WTC11 (cell line): ENCODE measurements at regions not wholly inside any gene's neighbourhood (a gene's known extent, or its start where the extent isn't known, plus 50 kb on each side); places are given as distances from the start of the nearest gene placed in this dataset.

Experiments used
- ATAC-seq: fragments of 200-7000 bp; cut with Tn5 transposase; 2 replicates; pipeline ENCODE4 v1.10.0; 2021; ENCODE audit warnings: mild to moderate bottlenecking, moderate library complexity
- CTCF ChIA-PET: fragments of 300-600 bp; sonication (Branson Sonifier 250); formaldehyde crosslinking; loops from one replicate; lab custom pipeline; 2021; ENCODE audit warnings: antibody characterized with exemption; lab: Charles Lee
- POLR2A ChIA-PET: fragments of 350-600 bp; sonication (Branson Sonifier 250); formaldehyde crosslinking; loops from one replicate; lab custom pipeline; 2021; ENCODE audit warnings: antibody characterized with exemption; lab: Charles Lee
- DNase-seq: peaks from one replicate; pipeline ENCODE4 v3.0.0; 2021; ENCODE audit warnings: low spot score
- H3K27ac Mint-ChIP-seq: 2 replicates; pipeline ENCODE4 v1.8.0; 2021; ENCODE audit warnings: mixed read lengths
- H3K27me3 Mint-ChIP-seq: 2 replicates; pipeline ENCODE4 v1.8.0; 2021; ENCODE audit warnings: low read depth, mild to moderate bottlenecking, moderate library complexity, mixed read lengths
- H3K36me3 Mint-ChIP-seq: 2 replicates; pipeline ENCODE4 v1.8.0; 2021; ENCODE audit warnings: mixed read lengths
- H3K4me1 Mint-ChIP-seq: 2 replicates; pipeline ENCODE4 v1.8.0; 2022; ENCODE audit warnings: mixed read lengths
- H3K4me3 Mint-ChIP-seq: 2 replicates; pipeline ENCODE4 v1.8.0; 2021; ENCODE audit warnings: mild to moderate bottlenecking, moderate library complexity, mixed read lengths
- H3K9me3 Mint-ChIP-seq: 2 replicates; pipeline ENCODE4 v1.8.0; 2021; ENCODE audit warnings: mixed read lengths
- AR ChIP-seq: fragments of 250-450 bp; sonication (Bioruptor Pico); IDR thresholded peaks from 2 replicates; pipeline ENCODE4 v1.9.0; 2021; ENCODE audit warnings: mild to moderate bottlenecking
- ATF1 ChIP-seq: sonication (generic); formaldehyde crosslinking; IDR thresholded peaks from 2 replicates; pipeline ENCODE4 v1.8.1; 2023; ENCODE audit warnings: mild to moderate bottlenecking, moderate library complexity, missing genetic modification reagents
- E2F5 ChIP-seq: sonication (generic); formaldehyde crosslinking; IDR thresholded peaks from 2 replicates; pipeline ENCODE4 v1.8.1; 2022; ENCODE audit warnings: mild to moderate bottlenecking, moderate library complexity, missing genetic modification reagents
- ESRRA ChIP-seq: sonication (generic); formaldehyde crosslinking; IDR thresholded peaks from 2 replicates; pipeline ENCODE4 v1.8.1; 2022; ENCODE audit warnings: mild to moderate bottlenecking, missing genetic modification reagents, borderline replicate concordance
- ETV6 ChIP-seq: sonication (generic); formaldehyde crosslinking; IDR thresholded peaks from 2 replicates; pipeline ENCODE4 v1.8.1; 2022; ENCODE audit warnings: mild to moderate bottlenecking, missing genetic modification reagents
- FOXJ3 ChIP-seq: sonication (generic); formaldehyde crosslinking; IDR thresholded peaks from 2 replicates; pipeline ENCODE4 v1.9.0; 2021; ENCODE audit warnings: missing genetic modification reagents, mild to moderate bottlenecking, borderline replicate concordance
- GABPB1 ChIP-seq: sonication (generic); formaldehyde crosslinking; IDR thresholded peaks from 2 replicates; pipeline ENCODE4 v1.8.1; 2023; ENCODE audit warnings: mild to moderate bottlenecking, missing genetic modification reagents
- GRHL2 ChIP-seq: fragments of 250-450 bp; sonication (Bioruptor Pico); IDR thresholded peaks from 2 replicates; pipeline ENCODE4 v1.8.0; 2022; ENCODE audit warnings: mild to moderate bottlenecking, moderate library complexity; ENCODE audit not compliant: insufficient replicate concordance, severe bottlenecking
- HMGXB4 ChIP-seq: sonication (generic); formaldehyde crosslinking; IDR thresholded peaks from 2 replicates; pipeline ENCODE4 v1.8.1; 2023; ENCODE audit warnings: mild to moderate bottlenecking, moderate library complexity, missing genetic modification reagents
- MXD4 ChIP-seq: fragments of 250-450 bp; sonication (Bioruptor Pico); IDR thresholded peaks from 2 replicates; pipeline ENCODE4 v1.8.0; 2021; ENCODE audit warnings: mild to moderate bottlenecking, moderate library complexity, borderline replicate concordance
- NFATC4 ChIP-seq: fragments of 250-450 bp; sonication (Bioruptor Pico); IDR thresholded peaks from 2 replicates; pipeline ENCODE4 v1.9.0; 2021; ENCODE audit warnings: mild to moderate bottlenecking
- NFE2L1 ChIP-seq: sonication (generic); formaldehyde crosslinking; IDR thresholded peaks from 2 replicates; pipeline ENCODE4 v1.8.1; 2023; ENCODE audit warnings: missing genetic modification reagents
- USF2 ChIP-seq: sonication (generic); formaldehyde crosslinking; IDR thresholded peaks from 2 replicates; pipeline ENCODE4 v1.8.1; 2023; ENCODE audit warnings: mild to moderate bottlenecking, missing genetic modification reagents, moderate library complexity
- ZBTB21 ChIP-seq: sonication (generic); formaldehyde crosslinking; IDR thresholded peaks from 2 replicates; pipeline ENCODE4 v1.8.1; 2023; ENCODE audit warnings: mild to moderate bottlenecking, missing genetic modification reagents, borderline replicate concordance
- ZNF138 ChIP-seq: sonication (generic); formaldehyde crosslinking; conservative IDR thresholded peaks from 2 replicates; pipeline ENCODE4 v1.8.1; 2022; ENCODE audit warnings: mild to moderate bottlenecking, moderate library complexity, missing genetic modification reagents
- ZNF317 ChIP-seq: sonication (generic); formaldehyde crosslinking; IDR thresholded peaks from 2 replicates; pipeline ENCODE4 v1.8.1; 2023; ENCODE audit warnings: low read depth, mild to moderate bottlenecking, moderate library complexity, missing genetic modification reagents, borderline replicate concordance
- TF ChIP-seq, protein P1 (sequence below): sonication (generic); formaldehyde crosslinking; IDR thresholded peaks from 2 replicates; pipeline ENCODE4 v1.8.1; 2022; ENCODE audit warnings: mild to moderate bottlenecking, missing genetic modification reagents, moderate library complexity, borderline replicate concordance
- TF ChIP-seq, protein P2 (sequence below): sonication (generic); formaldehyde crosslinking; IDR thresholded peaks from 2 replicates; pipeline ENCODE4 v1.8.1; 2023; ENCODE audit warnings: mild to moderate bottlenecking, missing genetic modification reagents, borderline replicate concordance
- TF ChIP-seq, protein P3 (sequence below): sonication (generic); formaldehyde crosslinking; IDR thresholded peaks from 2 replicates; pipeline ENCODE4 v1.8.1; 2022; ENCODE audit warnings: low read depth, mild to moderate bottlenecking, moderate library complexity, missing genetic modification reagents, borderline replicate concordance

DNA sequence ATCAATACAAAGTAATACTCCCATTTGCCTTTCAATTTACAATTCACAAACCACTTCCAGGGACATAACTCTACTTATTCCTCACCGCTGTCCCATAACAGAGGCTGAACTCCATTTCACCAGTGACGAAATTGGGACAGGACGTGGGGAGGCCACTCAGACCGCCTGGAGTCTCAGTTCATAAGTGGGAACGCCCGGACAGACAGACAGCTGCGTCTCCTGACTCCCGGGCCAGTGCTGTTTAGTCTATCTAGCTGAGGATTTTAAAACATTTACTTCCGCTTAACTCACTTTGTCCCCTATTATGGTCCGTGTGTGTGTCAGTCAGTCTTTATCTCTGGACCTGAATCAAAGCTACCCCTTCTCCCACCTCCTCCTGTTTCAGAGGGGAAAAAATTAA is 67.4 kb upstream of the ZNF438 start:
- CTCF ChIA-PET = no interaction called here
- H3K36me3 Mint-ChIP-seq = no peaks in the 10 kb centered on the region
- DNase-seq (no peak), ATAC-seq (no peak)
- no peaks in the 10 kb centered on the region for H3K4me1 Mint-ChIP-seq
- H3K4me3 Mint-ChIP-seq = no peak overlapping the region
- H3K9me3 Mint-ChIP-seq = no peaks in the 10 kb centered on the region
- POLR2A ChIA-PET = no interaction called here
- H3K27ac Mint-ChIP-seq = no peak overlapping the region
- no peaks in the 10 kb centered on the region for H3K27me3 Mint-ChIP-seq
- TF ChIP-seq GABPB1 (CRISPR knock-in tag) (no peak), ETV6 (CRISPR knock-in tag) (no peak), USF2 (CRISPR knock-in tag) (no peak), GRHL2 (no peak), NFATC4 (CRISPR knock-in tag) (no peak), ZNF138 (CRISPR knock-in tag) (no peak), E2F5 (CRISPR knock-in tag) (no peak), HMGXB4 (CRISPR knock-in tag) (no peak), ZBTB21 (no peak), AR (no peak), ZNF317 (CRISPR knock-in tag) (no peak), ATF1 (no peak), MXD4 (no peak), NFE2L1 (CRISPR knock-in tag) (no peak), ESRRA (CRISPR knock-in tag) (no peak), FOXJ3 (CRISPR knock-in tag) (no peak)
- TF ChIP-seq, protein P1, sequence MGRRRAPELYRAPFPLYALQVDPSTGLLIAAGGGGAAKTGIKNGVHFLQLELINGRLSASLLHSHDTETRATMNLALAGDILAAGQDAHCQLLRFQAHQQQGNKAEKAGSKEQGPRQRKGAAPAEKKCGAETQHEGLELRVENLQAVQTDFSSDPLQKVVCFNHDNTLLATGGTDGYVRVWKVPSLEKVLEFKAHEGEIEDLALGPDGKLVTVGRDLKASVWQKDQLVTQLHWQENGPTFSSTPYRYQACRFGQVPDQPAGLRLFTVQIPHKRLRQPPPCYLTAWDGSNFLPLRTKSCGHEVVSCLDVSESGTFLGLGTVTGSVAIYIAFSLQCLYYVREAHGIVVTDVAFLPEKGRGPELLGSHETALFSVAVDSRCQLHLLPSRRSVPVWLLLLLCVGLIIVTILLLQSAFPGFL = no peak
- TF ChIP-seq, protein P2, sequence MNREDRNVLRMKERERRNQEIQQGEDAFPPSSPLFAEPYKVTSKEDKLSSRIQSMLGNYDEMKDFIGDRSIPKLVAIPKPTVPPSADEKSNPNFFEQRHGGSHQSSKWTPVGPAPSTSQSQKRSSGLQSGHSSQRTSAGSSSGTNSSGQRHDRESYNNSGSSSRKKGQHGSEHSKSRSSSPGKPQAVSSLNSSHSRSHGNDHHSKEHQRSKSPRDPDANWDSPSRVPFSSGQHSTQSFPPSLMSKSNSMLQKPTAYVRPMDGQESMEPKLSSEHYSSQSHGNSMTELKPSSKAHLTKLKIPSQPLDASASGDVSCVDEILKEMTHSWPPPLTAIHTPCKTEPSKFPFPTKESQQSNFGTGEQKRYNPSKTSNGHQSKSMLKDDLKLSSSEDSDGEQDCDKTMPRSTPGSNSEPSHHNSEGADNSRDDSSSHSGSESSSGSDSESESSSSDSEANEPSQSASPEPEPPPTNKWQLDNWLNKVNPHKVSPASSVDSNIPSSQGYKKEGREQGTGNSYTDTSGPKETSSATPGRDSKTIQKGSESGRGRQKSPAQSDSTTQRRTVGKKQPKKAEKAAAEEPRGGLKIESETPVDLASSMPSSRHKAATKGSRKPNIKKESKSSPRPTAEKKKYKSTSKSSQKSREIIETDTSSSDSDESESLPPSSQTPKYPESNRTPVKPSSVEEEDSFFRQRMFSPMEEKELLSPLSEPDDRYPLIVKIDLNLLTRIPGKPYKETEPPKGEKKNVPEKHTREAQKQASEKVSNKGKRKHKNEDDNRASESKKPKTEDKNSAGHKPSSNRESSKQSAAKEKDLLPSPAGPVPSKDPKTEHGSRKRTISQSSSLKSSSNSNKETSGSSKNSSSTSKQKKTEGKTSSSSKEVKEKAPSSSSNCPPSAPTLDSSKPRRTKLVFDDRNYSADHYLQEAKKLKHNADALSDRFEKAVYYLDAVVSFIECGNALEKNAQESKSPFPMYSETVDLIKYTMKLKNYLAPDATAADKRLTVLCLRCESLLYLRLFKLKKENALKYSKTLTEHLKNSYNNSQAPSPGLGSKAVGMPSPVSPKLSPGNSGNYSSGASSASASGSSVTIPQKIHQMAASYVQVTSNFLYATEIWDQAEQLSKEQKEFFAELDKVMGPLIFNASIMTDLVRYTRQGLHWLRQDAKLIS (CRISPR knock-in tag) = no peak
- TF ChIP-seq, protein P3, sequence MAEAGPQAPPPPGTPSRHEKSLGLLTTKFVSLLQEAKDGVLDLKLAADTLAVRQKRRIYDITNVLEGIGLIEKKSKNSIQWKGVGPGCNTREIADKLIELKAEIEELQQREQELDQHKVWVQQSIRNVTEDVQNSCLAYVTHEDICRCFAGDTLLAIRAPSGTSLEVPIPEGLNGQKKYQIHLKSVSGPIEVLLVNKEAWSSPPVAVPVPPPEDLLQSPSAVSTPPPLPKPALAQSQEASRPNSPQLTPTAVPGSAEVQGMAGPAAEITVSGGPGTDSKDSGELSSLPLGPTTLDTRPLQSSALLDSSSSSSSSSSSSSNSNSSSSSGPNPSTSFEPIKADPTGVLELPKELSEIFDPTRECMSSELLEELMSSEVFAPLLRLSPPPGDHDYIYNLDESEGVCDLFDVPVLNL = no peak
